GM21526 (cell line): ENCODE measurements at regions not wholly inside any gene's neighbourhood (a gene's known extent, or its start where the extent isn't known, plus 50 kb on each side); places are given as distances from the start of the nearest gene placed in this dataset.
"Not testable (repeated sequence)": the region's sequence is repeated elsewhere in the genome, so short reads cannot be mapped to it uniquely, and the experiment has no call there.

Experiments used
- ATAC-seq: cut with Tn5 transposase; IDR thresholded peaks from one replicate; pipeline ENCODE4 v1.9.1; 2021; ENCODE audit warnings: moderate library complexity; ENCODE audit not compliant: unreplicated experiment, low FRiP score

DNA sequence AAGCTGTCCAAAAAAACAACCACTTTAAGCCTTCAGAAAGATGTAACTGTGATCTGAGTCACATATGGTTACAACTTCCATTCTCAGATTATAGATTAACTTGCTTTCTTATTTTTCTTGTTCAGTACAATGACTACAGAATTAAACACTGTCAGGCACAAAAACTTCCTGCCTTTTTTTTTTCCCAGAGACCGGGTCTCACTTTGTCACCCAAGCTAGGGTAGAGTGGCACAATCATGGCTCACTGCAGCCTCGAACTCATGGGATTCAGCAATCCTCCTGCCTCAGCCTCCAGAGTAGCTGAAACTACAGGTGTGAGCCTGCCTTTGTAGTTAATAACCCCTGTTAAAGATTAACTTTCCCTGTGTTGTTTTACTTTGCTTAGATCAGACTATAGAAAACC, 163.2 kb downstream of the AVL9 start:
- no peak for ATAC-seq

DNA sequence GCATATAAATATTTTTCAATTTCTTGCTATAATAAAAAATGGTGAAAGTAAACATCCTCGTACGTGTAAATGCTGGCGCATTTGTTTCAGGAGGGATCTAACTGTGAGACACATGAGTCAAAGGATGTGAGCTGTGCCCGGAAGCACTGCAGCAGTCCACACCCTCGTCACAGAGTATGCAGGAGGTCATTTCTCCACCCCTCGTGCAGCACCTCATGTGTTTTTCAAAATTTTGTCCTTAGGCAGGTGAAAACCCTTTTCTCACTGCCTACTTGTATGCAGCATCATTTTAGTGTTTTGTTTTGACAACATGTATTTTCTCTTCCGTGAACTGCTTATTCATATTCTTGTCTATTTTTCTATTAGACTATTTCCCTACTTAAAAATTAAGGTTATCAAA, 162.7 kb downstream of the AVL9 start:
- no peak for ATAC-seq

DNA sequence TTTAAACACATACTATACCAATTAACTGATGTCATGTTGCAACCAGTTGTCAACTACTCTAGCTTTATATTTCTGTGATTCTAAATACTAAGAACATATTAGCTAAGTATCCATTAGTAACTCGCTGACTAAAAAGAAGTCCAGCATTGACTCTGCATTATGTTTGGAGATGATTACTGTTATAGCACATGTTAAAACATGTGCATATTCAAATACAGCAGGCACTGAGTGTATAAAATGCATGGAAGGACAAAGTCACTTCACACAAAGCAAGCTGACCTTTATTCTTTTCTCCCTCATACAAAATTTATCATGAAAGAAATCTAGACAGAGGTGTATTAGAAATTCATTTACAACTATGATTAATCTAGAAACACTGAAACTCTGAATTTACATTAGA, 159.3 kb downstream of the AVL9 start:
- not testable (repeated sequence) for ATAC-seq

DNA sequence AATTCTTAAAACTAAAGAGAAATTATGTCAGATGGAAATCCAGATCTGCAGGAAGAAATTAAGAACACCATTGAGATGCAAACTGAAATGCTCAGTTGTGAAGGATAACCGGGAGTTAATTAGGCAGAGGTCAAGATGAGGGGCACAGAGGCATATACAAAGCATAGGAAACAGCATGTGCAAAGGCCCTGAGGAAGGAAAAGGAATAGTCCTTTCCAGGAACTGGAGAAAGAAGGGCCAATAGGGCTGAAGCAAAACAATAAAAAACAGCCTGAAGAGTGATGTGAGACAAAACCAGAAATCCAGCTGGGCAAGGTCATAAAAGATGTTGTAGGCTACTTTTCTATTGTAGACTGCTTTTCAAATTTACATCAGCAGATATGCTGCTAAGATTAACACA, 155.1 kb downstream of the AVL9 start:
- ATAC-seq: not testable (repeated sequence)

DNA sequence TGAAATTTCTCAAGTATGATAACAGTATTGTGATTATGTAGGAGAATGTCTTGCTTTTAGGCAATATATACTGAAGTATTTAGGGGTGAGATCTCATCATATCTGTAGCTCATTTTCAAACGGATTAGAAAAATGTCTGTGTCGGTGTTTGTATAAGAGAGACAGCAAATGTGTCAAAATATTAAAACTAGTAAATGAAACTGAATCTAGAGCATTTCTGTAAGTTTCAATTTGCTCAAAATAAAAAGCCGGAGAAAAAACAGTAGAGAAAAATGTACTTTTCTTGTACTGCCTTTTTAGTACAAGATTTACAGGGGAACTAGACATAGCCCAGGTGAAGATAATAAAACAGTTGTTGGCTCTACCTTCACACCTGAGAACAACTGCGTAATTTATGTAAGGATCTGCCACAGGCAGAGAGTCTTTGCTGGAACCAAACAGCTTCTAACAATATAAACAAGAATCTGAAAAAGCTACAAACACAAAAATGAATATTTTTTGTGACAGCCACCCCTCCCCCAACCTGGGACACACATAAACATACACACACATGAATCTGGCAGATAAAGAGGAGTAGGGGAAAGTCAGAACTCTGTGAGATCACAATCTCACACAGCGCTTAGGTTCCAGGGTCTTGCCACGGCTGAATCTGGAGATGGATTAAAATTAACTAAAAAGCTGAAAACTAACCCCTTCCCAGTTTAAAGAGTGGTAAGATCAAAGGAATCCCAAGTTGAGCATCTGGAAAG, 153.3 kb downstream of the AVL9 start:
- no peak for ATAC-seq

DNA sequence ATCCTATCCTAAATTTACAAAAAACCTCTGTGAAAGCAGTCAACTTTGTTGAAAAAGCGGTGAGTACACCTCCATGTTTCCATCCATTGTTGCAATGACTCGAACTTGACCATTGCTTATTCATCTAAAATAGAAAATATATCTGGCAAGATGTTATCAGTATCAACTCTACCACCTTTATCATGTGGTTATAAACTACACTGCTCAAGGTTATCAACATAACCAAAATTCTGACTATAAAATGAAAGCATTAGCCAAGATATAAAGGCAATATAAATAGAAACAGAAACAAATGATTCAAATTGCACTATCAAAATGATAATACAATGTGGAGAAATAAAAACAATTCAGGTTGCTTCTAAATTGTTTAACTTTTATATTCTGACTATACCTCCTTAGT, 150.0 kb downstream of the AVL9 start:
- not testable (repeated sequence) for ATAC-seq

DNA sequence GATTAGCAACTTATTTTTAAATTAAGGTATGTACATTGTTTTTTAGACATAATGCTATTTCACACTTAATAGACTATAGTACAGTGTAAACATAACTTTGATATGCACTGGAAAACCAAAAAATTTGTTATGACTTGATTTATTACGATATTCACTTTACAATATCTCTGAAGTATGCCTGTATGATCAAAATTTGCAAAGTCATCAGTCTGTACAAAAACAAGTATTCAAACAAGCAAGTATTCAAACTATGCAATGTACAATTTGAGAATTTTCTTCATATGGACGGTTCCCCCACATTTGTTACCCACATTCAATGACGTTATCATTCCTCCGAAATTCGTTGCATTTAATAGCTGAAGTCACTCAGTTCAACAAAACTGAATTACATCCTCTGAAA, 147.9 kb downstream of the AVL9 start:
- no peak for ATAC-seq

DNA sequence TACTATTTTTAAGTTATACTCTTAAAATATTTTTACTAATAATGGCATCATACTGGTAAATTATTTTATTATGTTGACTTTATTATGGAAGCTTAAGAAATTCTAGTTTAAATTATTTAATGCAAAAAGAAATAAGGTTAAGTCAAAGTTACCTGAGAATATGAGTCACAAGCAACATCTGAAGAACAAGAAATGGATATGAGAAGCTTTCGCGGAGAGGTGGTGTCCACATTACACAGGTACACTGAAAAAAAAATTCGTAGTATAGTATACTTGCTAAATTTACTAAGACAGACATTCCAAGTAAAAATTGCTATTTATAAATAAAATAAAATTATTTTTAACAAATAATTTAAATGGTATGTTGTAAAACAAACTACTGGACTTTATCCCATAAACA, 143.8 kb downstream of the AVL9 start:
- peak; percentile 28 for ATAC-seq

DNA sequence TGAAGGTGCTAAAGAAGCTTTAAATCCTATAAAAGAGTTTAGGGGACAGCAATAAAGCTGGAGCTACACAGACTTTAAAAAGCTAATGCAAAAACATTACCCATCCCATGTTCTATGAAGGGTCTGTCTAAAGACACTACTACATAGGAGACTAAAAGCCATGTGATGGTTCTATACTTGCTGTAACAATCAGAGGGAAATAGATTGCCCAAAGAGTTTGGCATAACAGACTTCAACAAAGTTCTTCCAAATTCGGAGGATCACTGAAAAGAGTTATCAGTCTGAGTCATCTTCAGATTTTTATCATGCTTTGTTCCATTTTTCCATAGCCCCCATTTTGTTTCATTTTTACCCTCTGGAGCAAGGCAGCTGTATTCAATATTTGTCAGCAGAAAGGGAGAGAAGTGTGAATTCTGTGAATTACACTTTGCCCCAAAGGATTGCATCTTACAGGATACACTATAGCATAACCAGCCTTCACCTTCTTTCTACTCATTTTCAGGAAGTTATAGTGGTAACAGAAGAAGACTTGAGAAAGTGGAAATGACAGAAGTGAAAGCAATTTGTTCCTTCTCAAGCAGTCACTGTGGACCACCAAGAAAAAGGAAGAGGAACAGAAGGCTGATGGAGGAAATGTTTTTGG, 143.3 kb downstream of the AVL9 start:
- ATAC-seq: peak; percentile 85
